Glutamatergic neuron (in vitro differentiated cells): ENCODE measurements at regions not wholly inside any gene's neighbourhood (a gene's known extent, or its start where the extent isn't known, plus 50 kb on each side); places are given as distances from the start of the nearest gene placed in this dataset.

Experiments
- DNase-seq: peaks from one replicate; pipeline ENCODE4 v3.0.0; 2022
- H3K27ac Mint-ChIP-seq: one replicate; pipeline ENCODE4 v1.8.0; 2020; ENCODE audit warnings: mild to moderate bottlenecking, mixed read lengths, inconsistent platforms; ENCODE audit not compliant: unreplicated experiment
- H3K27me3 Mint-ChIP-seq: one replicate; pipeline ENCODE4 v1.8.0; 2020; ENCODE audit warnings: mild to moderate bottlenecking, moderate library complexity, mixed read lengths, inconsistent platforms; ENCODE audit not compliant: unreplicated experiment
- H3K36me3 Mint-ChIP-seq: one replicate; pipeline ENCODE4 v1.8.0; 2020; ENCODE audit warnings: mild to moderate bottlenecking, mixed read lengths, inconsistent platforms; ENCODE audit not compliant: unreplicated experiment
- H3K4me1 Mint-ChIP-seq: one replicate; pipeline ENCODE4 v1.8.0; 2020; ENCODE audit warnings: mild to moderate bottlenecking, low read depth, mixed read lengths, inconsistent platforms; ENCODE audit not compliant: unreplicated experiment
- H3K4me3 Mint-ChIP-seq: one replicate; pipeline ENCODE4 v1.8.0; 2020; ENCODE audit warnings: mild to moderate bottlenecking, mixed read lengths, inconsistent platforms; ENCODE audit not compliant: unreplicated experiment
- H3K9me3 Mint-ChIP-seq: one replicate; pipeline ENCODE4 v1.8.0; 2020; ENCODE audit warnings: mild to moderate bottlenecking, moderate library complexity, mixed read lengths, inconsistent platforms; ENCODE audit not compliant: unreplicated experiment
- CTCF ChIP-seq: fragments of 200-600 bp; sonication (generic); IDR thresholded peaks from one replicate; pipeline ENCODE4 v1.5.0; 2021; ENCODE audit not compliant: partially characterized antibody, unreplicated experiment

DNA sequence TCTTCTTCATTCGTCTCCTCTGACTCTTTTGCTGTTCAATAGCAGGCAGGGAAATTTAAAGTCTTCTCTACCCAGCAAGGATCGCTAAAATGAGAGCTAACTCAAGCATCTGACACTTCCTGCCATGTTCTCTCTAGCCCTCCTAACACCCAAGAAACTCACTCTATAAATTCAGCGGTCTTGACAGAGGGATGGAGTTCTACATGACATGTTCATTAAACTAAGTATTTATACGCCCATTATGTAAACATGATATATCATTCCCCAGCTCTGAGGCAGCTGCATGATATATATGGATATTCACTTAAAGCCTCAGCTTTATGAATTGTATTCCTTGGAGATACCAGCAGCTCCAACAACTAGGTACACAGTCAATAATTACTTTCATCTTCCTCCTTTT is 231.0 kb downstream of the METTL4 start:
- Mint-ChIP-seq H3K27me3 (no peaks in the 10 kb centered on the region), H3K4me1 (no peaks in the 10 kb centered on the region), H3K9me3 (peaks cover 2% of the 10 kb centered on the region), H3K27ac (no peak overlapping the region), H3K36me3 (no peaks in the 10 kb centered on the region), H3K4me3 (no peak overlapping the region)
- no peak for TF ChIP-seq CTCF
- no peak for DNase-seq

DNA sequence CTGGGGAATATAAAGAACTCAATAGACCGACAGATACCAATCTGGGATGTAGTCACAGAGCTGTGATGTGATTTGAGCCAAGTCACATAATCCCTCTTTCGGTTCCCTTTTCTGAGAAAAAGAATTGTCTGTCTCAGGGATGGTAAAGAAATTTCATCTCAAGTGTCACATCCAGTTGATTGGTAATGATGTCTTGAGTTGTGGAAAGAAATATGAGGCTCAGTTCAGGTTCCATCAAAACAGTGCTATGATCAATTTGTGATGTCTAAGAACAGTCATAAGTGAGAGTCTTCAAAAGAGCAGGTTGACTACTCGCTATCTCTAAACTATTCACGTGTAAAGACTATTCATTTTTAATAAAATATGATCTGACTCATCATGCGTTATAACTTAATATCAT is 223.3 kb downstream of the METTL4 start:
- no peak for DNase-seq
- Mint-ChIP-seq H3K27me3 (no peaks in the 10 kb centered on the region), H3K27ac (no peak overlapping the region), H3K36me3 (no peaks in the 10 kb centered on the region), H3K4me1 (no peaks in the 10 kb centered on the region), H3K9me3 (no peaks in the 10 kb centered on the region), H3K4me3 (no peak overlapping the region)
- TF ChIP-seq CTCF: no peak

DNA sequence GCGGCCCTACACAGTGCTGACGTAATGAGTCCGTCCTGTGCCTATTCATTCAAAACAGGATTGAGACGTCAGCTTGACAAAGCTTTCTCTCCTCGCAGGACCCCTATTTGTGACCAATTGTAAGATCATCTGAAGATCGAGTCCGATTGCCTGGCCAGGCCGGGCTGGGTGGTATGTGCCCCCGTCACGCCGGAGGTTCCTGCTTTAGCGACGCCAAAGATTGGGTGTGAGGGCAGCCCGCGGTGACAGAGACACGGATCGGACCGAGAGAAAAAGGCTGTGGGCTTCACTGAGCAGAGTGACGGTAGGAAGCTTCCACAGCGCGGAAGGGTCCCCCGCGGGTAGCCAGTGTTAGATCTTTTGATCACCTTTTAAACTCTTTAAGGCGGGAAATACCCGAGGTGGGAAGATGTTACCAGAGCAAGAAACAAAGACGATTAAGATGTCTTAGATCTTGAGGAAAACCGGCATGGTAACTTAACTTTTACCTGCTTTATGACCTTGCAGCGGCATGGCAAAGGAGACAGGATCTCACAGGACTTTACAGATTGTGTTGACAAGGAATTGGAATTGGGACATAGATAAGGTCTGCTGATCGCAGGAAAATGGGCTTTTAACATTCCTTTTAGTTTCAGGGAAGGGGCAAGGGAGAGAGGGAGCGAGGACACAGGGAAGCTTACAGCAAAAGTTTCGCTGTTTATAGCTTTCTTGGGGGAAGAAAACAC is 220.0 kb downstream of the METTL4 start:
- Mint-ChIP-seq H3K9me3 (no peaks in the 10 kb centered on the region), H3K27me3 (no peaks in the 10 kb centered on the region), H3K4me3 (no peak overlapping the region), H3K4me1 (no peaks in the 10 kb centered on the region), H3K27ac (no peak overlapping the region), H3K36me3 (no peaks in the 10 kb centered on the region)
- no peak for DNase-seq
- TF ChIP-seq CTCF: no peak

GRCh38 chr18:2354292-2354691 is 217.0 kb downstream of the METTL4 start:
- TF ChIP-seq CTCF: no peak
- DNase-seq: no peak
- no peaks in the 10 kb centered on the region for H3K9me3 Mint-ChIP-seq
- H3K4me3 Mint-ChIP-seq: no peak overlapping the region
- H3K36me3 Mint-ChIP-seq: no peaks in the 10 kb centered on the region
- H3K4me1 Mint-ChIP-seq: no peaks in the 10 kb centered on the region
- H3K27me3 Mint-ChIP-seq: no peaks in the 10 kb centered on the region
- H3K27ac Mint-ChIP-seq: no peak overlapping the region

DNA sequence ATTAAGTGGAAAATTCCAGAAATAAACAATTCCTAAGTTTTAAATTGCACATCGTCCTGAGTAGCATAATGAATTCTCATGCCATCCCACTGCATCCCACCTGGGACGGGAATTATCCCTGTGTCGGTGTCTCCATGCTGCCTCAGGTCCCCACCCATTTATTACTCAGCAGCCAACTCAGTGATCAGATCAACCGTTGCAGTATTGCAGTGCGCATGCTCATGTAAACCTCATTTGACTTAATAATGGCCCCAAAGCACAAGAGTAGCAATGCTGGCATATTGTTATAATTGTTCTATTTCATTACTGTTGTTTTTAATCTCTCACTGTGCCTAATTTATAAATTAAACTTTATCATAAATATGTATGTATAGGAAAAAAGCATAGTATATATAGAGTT is 214.4 kb downstream of the METTL4 start:
- H3K4me1 Mint-ChIP-seq: no peaks in the 10 kb centered on the region

More for the DNA sequence above, 214.4 kb downstream of the METTL4 start:
- no peak for TF ChIP-seq CTCF
- Mint-ChIP-seq H3K4me3 (no peak overlapping the region), H3K36me3 (no peaks in the 10 kb centered on the region), H3K9me3 (no peaks in the 10 kb centered on the region), H3K27me3 (no peaks in the 10 kb centered on the region), H3K27ac (no peak overlapping the region)
- DNase-seq: no peak
